ENCODE measurements at regions not wholly inside any gene's neighbourhood (a gene's known extent, or its start where the extent isn't known, plus 50 kb on each side); places are given as distances from the start of the nearest gene placed in this dataset.

- TF ChIP-seq RBBP5 (IDR thresholded peaks at IDR 0.05; ENCODE audit: borderline replicate concordance, low read depth, low read length) (no peak), CTCF (IDR thresholded peaks at IDR 0.05; ENCODE audit: control extremely low read depth in 1 of 3, insufficient read depth in 1 of 3, low read depth in 1 of 3, low read length in 3 of 3) (no peak), ZNF274 (IDR thresholded peaks at IDR 0.05; ENCODE audit: borderline replicate concordance, extremely low read depth, low read length) (no peak), POLR2AphosphoS5 (IDR thresholded peaks at IDR 0.05; ENCODE audit: low read depth, low read length) (no peak)
Measured at GRCh38 chr6:138654715-138655634, 118.6 kb upstream of the CCDC28A start.
